Lung (tissue), 11 donors: ENCODE measurements at regions not wholly inside any gene's neighbourhood (a gene's known extent, or its start where the extent isn't known, plus 50 kb on each side); places are given as distances from the start of the nearest gene placed in this dataset.

Experiments used
- ATAC-seq: fragments of 200-7000 bp; cut with Tn5 transposase; one replicate; pipeline ENCODE4 v1.9.1; 2020; ENCODE audit warnings: moderate number of reproducible peaks; ENCODE audit not compliant: insufficient read depth, low FRiP score
- DNase-seq, 3 donors: peaks; one replicate each; pipeline ENCODE4 v3.0.0-alpha.2; 2013 to 2017
- H3K27ac ChIP-seq, 2 donors: one replicate each; pipeline ENCODE4 v1.5.1; 2013; ENCODE audit warnings: mild to moderate bottlenecking in 2 of 2, moderate library complexity in 2 of 2, control low read depth in 1 of 2, inconsistent platforms in 1 of 2, low read depth in 1 of 2, low read length in 1 of 2
- H3K27me3 ChIP-seq, 3 donors: one replicate each; pipeline ENCODE4 v1.5.1; 2013; ENCODE audit warnings: low read length in 2 of 3; ENCODE audit not compliant: control insufficient read depth in 3 of 3, insufficient read depth in 3 of 3
- H3K36me3 ChIP-seq, 4 donors: one replicate each; pipeline ENCODE4 v1.5.1; 2013; ENCODE audit warnings: low read length in 4 of 4, mild to moderate bottlenecking in 1 of 4, moderate library complexity in 1 of 4; ENCODE audit not compliant: control insufficient read depth in 4 of 4, insufficient read depth in 4 of 4
- H3K4me1 ChIP-seq, 5 donors: one replicate each; pipeline ENCODE4 v1.5.1; 2013; ENCODE audit warnings: low read length in 5 of 5, mild to moderate bottlenecking in 2 of 5, moderate library complexity in 1 of 5; ENCODE audit not compliant: control insufficient read depth in 5 of 5, insufficient read depth in 5 of 5
- H3K4me3 ChIP-seq: one replicate; pipeline ENCODE4 v1.5.1; 2013; ENCODE audit warnings: mild to moderate bottlenecking, control low read depth, moderate library complexity
- H3K9ac ChIP-seq, 2 donors: one replicate each; pipeline ENCODE4 v1.5.1; 2013; ENCODE audit warnings: low read length in 2 of 2, control low read depth in 1 of 2; ENCODE audit not compliant: insufficient read depth in 1 of 2
- H3K9me3 ChIP-seq, 4 donors: one replicate each; pipeline ENCODE4 v1.5.1; 2013; ENCODE audit warnings: low read length in 3 of 4, mild to moderate bottlenecking in 1 of 4, moderate library complexity in 1 of 4; ENCODE audit not compliant: control insufficient read depth in 4 of 4, insufficient read depth in 3 of 4
- CTCF ChIP-seq: IDR thresholded peaks from 2 replicates; pipeline ENCODE4 v1.5.1; 2012; ENCODE audit warnings: mild to moderate bottlenecking; ENCODE audit errors: control extremely low read depth, extremely low read depth
- WGBS, 2 donors: extraction: QIAGEN DNeasy Blood & Tissue Kit; methylation state at CpG; one replicate each; pipeline ENCODE4 v1.1.7; 2013; 5-methylcytosine and 5-hydroxymethylcytosine counted together
- donor health status: control.
- donor health status: control.
- donor health status: Bipolar disorder and iron deficiency.
- donor health status: healthy.
- donor health status: DM: yes; HTN: yes; CAD: no.

DNA sequence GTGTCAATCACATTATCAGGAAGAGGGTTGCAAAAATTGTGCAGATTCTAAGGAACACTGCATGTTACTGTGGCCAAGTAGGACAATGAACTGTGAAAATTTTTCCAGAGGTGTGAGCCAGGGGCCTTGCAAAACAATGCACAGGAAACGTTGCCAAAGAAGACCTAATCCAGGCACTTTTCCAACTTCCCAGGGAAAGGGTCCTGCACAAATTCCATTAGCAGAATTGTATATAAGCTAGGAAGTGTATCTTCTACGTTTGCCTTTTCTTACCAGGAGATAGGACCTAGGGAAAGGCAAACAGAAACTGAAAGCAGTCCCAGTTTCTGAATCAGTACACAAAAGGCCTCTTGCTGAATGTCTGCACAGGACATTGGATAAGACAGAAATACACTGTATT is 1888.3 kb upstream of the CELF4 start:
- peak; percentile 78 to 94 (median 92) for DNase-seq
- Histone ChIP-seq H3K4me1 (peaks cover 0 to 39% (median 7%) of the 10 kb centered on the region in 5 donors), H3K27ac (peak overlapping the region in 1 of 2 donors; percentile 33), H3K9ac (peak overlapping the region in 1 of 2 donors; percentile 61), H3K4me3 (no peak overlapping the region), H3K9me3 (no peaks in the 10 kb centered on the region), H3K27me3 (no peaks in the 10 kb centered on the region), H3K36me3 (no peaks in the 10 kb centered on the region)
- 4 to 6% methylated on average over 2 of the region's 2 CpGs for WGBS, 2 donors
- peak; percentile 70 for ATAC-seq
- TF ChIP-seq CTCF, result no peak

DNA sequence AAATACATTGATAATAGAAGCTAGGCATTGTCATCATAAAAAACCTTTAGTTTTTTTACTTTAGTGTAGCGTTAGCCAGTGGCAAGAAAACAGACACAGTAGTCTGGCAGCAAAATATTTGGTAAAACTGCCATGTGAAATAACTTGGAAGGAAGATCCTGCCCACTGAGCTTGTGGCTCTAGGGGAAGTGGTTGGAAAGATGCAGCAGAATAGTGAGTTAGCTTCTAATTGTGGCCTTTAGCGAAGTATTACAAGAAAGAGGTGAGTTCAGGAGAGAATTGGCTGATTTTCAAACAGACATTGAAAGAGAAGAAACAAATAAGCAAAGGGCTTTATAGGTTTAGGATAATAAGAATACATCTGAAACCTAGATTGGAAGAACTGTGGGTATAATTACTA is 1887.8 kb upstream of the CELF4 start:
- Histone ChIP-seq H3K27ac (no peak overlapping the region), H3K36me3 (no peaks in the 10 kb centered on the region), H3K4me3 (no peak overlapping the region), H3K9me3 (no peaks in the 10 kb centered on the region), H3K4me1 (peaks cover 0 to 42% (median 7%) of the 10 kb centered on the region in 5 donors), H3K27me3 (no peaks in the 10 kb centered on the region), H3K9ac (no peak overlapping the region)
- TF ChIP-seq CTCF, result no peak
- ATAC-seq (no peak), DNase-seq (peak in 1 of 3 donors; percentile 36)
- WGBS, 2 donors, result 30 to 50% methylated on average over 2 of the region's 2 CpGs

DNA sequence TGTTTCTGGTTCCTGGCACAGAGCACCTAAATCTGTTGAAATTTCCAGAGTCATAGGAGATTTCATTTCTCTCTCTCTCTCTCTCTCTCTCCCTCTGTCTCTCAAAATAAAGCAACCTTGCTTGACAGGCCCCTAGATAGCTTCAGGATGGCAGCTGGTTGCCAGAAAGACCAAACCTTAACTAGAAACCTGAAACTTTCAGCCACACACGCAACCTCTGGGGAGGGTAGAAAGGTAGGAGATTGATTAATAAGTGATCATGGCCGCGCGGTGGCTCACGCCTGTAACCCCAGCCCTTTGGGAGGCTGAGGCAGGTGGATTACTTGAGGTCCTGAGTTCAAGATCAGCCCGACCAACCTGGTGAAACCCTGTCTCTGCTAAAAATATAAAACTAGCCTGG is 1885.4 kb upstream of the CELF4 start:
- Histone ChIP-seq H3K9me3 (no peaks in the 10 kb centered on the region), H3K27ac (no peak overlapping the region), H3K36me3 (no peaks in the 10 kb centered on the region), H3K4me1 (peaks cover 0 to 42% (median 7%) of the 10 kb centered on the region in 5 donors), H3K9ac (no peak overlapping the region), H3K27me3 (no peaks in the 10 kb centered on the region), H3K4me3 (no peak overlapping the region)
- 95 to 96% methylated on average over 6 of the region's 6 CpGs for WGBS, 2 donors
- no peak for ATAC-seq
- DNase-seq, result no peak
- no peak for TF ChIP-seq CTCF

GRCh38 chr18:39449566-39449965 is 1884.0 kb upstream of the CELF4 start:
- peak in 2 of 3 donors; percentile 63 to 67 for DNase-seq

More at GRCh38 chr18:39449566-39449965, 1884.0 kb upstream of the CELF4 start:
- WGBS, 2 donors, result 84 to 89% methylated on average over 3 of the region's 3 CpGs
- no peak overlapping the region for H3K27ac ChIP-seq
- TF ChIP-seq CTCF, result no peak
- no peak for ATAC-seq
- H3K27me3 ChIP-seq, result no peaks in the 10 kb centered on the region
- no peaks in the 10 kb centered on the region for H3K9me3 ChIP-seq
- peaks cover 0 to 30% (median 7%) of the 10 kb centered on the region in 5 donors for H3K4me1 ChIP-seq
- no peak overlapping the region for H3K4me3 ChIP-seq
- no peaks in the 10 kb centered on the region for H3K36me3 ChIP-seq
- H3K9ac ChIP-seq, result no peak overlapping the region
